ENCODE measurements at regions not wholly inside any gene's neighbourhood (a gene's known extent, or its start where the extent isn't known, plus 50 kb on each side); places are given as distances from the start of the nearest gene placed in this dataset.

DNA sequence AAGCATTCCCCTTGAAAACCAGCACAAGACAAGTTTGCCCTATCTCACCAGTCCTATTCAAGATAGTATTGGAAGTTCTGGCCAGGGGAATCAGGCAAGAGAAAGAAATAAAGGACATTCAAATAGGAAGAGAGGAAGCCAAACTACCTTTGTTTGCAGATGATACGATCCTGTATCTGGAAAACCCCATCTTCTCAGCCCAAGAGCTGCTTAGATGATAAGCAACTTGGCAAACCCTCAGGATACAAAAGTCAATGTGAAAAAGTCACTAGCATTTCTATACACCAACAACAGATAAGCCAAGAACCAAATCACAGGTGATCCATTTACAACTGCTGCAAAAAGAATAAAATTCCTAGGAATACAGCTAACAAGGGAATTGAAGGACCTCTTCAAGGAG is 403.7 kb upstream of the AZI2 start (continued):
- TF ChIP-seq, protein P1, sequence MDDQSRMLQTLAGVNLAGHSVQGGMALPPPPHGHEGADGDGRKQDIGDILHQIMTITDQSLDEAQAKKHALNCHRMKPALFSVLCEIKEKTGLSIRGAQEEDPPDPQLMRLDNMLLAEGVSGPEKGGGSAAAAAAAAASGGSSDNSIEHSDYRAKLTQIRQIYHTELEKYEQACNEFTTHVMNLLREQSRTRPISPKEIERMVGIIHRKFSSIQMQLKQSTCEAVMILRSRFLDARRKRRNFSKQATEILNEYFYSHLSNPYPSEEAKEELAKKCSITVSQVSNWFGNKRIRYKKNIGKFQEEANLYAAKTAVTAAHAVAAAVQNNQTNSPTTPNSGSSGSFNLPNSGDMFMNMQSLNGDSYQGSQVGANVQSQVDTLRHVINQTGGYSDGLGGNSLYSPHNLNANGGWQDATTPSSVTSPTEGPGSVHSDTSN (IDR thresholded peaks at IDR 0.05; ENCODE audit: insufficient replicate concordance, low read depth, low read length), result no peak
- no peak for TF ChIP-seq HDAC2 (IDR thresholded peaks at IDR 0.05)
- TF ChIP-seq, protein P2, sequence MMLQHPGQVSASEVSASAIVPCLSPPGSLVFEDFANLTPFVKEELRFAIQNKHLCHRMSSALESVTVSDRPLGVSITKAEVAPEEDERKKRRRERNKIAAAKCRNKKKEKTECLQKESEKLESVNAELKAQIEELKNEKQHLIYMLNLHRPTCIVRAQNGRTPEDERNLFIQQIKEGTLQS (IDR thresholded peaks at IDR 0.05; ENCODE audit: borderline replicate concordance, extremely low read depth, low read depth, low read length), result no peak
- no peak for TF ChIP-seq YBX1 (IDR thresholded peaks at IDR 0.05)
- TF ChIP-seq ZNF207 (IDR thresholded peaks at IDR 0.05; ENCODE audit: borderline replicate concordance), result no peak

DNA sequence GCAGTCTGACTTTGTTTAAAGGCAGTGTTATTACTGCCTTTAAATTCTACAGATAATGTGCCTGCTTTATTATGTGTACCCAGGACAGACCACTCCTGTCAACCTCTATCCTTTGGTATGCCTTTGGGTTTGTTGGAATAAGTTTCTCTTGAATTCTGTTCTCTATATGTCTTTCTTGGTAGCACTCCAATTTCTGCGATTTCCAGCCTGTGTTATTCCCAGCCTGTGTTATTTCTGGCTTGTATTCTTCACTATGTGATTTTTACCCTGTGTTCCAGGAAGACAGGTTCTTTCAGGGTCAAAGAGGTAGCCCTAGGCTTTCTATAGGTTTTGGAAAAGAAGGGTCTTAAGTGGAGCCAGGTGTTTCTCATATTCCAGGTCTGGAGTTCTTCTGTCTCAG is 407.4 kb upstream of the AZI2 start:
- Histone ChIP-seq H3K36me3 (ENCODE audit: control insufficient read depth in 2 of 2, insufficient read depth in 2 of 2, low read length in 1 of 2) (no peaks in the 10 kb centered on the region), H3K27ac (ENCODE audit: control insufficient read depth, insufficient read depth) (no peak overlapping the region), H3K9ac (ENCODE audit: control insufficient read depth, insufficient read depth, low read length) (no peak overlapping the region), H3K27me3 (replicated peaks in 1 of 2; ENCODE audit: control insufficient read depth in 2 of 2, insufficient read depth in 2 of 2, low read length in 1 of 2) (no peaks in the 10 kb centered on the region), H3K4me3 (no peak overlapping the region), H3K79me2 (ENCODE audit: control insufficient read depth, insufficient read depth, low read length) (no peaks in the 10 kb centered on the region), H4K20me1 (ENCODE audit: control insufficient read depth, insufficient read depth) (no peaks in the 10 kb centered on the region), H2AFZ (ENCODE audit: control insufficient read depth, low read depth, low read length) (no peak overlapping the region), H3K4me1 (ENCODE audit: control insufficient read depth, insufficient read depth, low read length) (no peaks in the 10 kb centered on the region), H3K9me3 (replicated peaks; ENCODE audit: control insufficient read depth, insufficient read depth, low read length) (no peaks in the 10 kb centered on the region), H3K4me2 (ENCODE audit: control insufficient read depth, insufficient read depth) (no peak overlapping the region)
- SMC1A ChIA-PET (ENCODE audit: uncharacterized antibody, unreplicated experiment), result no interaction called here
- ATAC-seq (no peak), FAIRE-seq (no peak), DNase-seq (ENCODE audit: low read depth, low spot score) (no peak)
- intact Hi-C loops (cut with micrococcal nuclease; ENCODE audit: unreplicated experiment), result no loop called here
- POLR2A ChIA-PET, result no interaction called here
- CTCF ChIA-PET, result no interaction called here
- 36% methylated on average over 1 of the region's 1 CpG for WGBS (ENCODE audit: insufficient coverage, insufficient replicate concordance, low lambda C conversion rate, missing lambda C conversion rate)
- TF ChIP-seq HDGF (IDR thresholded peaks at IDR 0.05) (no peak), CBX5 (IDR thresholded peaks at IDR 0.05; ENCODE audit: low read depth) (no peak), CEBPB (IDR thresholded peaks at IDR 0.05; ENCODE audit: borderline replicate concordance in 1 of 2, low read depth in 2 of 2, low read length in 2 of 2) (no peak), ASH2L (IDR thresholded peaks at IDR 0.05; ENCODE audit: borderline replicate concordance, low read depth) (no peak), NFYB (IDR thresholded peaks at IDR 0.05; ENCODE audit: insufficient read depth, low read depth, low read length) (no peak), YBX1 (IDR thresholded peaks at IDR 0.05) (no peak)
- TF ChIP-seq, protein P3, sequence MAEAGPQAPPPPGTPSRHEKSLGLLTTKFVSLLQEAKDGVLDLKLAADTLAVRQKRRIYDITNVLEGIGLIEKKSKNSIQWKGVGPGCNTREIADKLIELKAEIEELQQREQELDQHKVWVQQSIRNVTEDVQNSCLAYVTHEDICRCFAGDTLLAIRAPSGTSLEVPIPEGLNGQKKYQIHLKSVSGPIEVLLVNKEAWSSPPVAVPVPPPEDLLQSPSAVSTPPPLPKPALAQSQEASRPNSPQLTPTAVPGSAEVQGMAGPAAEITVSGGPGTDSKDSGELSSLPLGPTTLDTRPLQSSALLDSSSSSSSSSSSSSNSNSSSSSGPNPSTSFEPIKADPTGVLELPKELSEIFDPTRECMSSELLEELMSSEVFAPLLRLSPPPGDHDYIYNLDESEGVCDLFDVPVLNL (IDR thresholded peaks at IDR 0.05; ENCODE audit: low read depth, low read length), result no peak
- RAD21 ChIA-PET (ENCODE audit: unreplicated experiment), result no interaction called here
- no TSS peak for BruUV-seq (replicated peaks)
- in situ Hi-C loops (cut with MboI), result no loop called here

Data from GM12878 (cell line).